ENCODE measurements at regions not wholly inside any gene's neighbourhood (a gene's known extent, or its start where the extent isn't known, plus 50 kb on each side); places are given as distances from the start of the nearest gene placed in this dataset.

- no peaks in the 10 kb centered on the region for H3K9me3 Mint-ChIP-seq (ENCODE audit: insufficient read depth)
- H3K4me2 ChIP-seq (replicated peaks; ENCODE audit: low read depth, low read length, poor library complexity, severe bottlenecking), result no peak overlapping the region
- POLR2A ChIA-PET, result no interaction called here
- DNase-seq (no peak), ATAC-seq (ENCODE audit: low read depth) (no peak)
- no peaks in the 10 kb centered on the region for H3K27me3 Mint-ChIP-seq
- no peak overlapping the region for H3K9ac ChIP-seq (ENCODE audit: low read length)
- no peak overlapping the region for H3K27ac ChIP-seq (ENCODE audit: low read length in 2 of 2)
- H4K20me1 ChIP-seq (ENCODE audit: control insufficient read depth, insufficient read depth, low read length, poor library complexity, severe bottlenecking), result no peaks in the 10 kb centered on the region
- intact Hi-C loops (cut with micrococcal nuclease), result no loop called here
- H3K4me3 Mint-ChIP-seq, result no peak overlapping the region
- no peaks in the 10 kb centered on the region for H3K79me2 ChIP-seq (ENCODE audit: control insufficient read depth, insufficient read depth, low read length)
- TF ChIP-seq CTCF (IDR thresholded peaks at IDR 0.05) (no peak), EZH2 (IDR thresholded peaks at IDR 0.05; ENCODE audit: borderline replicate concordance, insufficient read depth, low read depth, low read length, poor library complexity, severe bottlenecking) (no peak)
- no peaks in the 10 kb centered on the region for H3K27me3 ChIP-seq (replicated peaks in 1 of 4; ENCODE audit: control extremely low read depth in 1 of 4, control insufficient read depth in 3 of 4, insufficient read depth in 4 of 4, low read length in 3 of 4)
- WGBS (ENCODE audit: insufficient coverage), result no CpG with 5 or more reads among the region's 3 CpGs
- no peak overlapping the region for H3K27ac Mint-ChIP-seq
- CTCF ChIA-PET, result no interaction called here
- no peak overlapping the region for H3K4me3 ChIP-seq (ENCODE audit: control extremely low read depth in 1 of 5, extremely low read depth in 1 of 5, insufficient read depth in 1 of 5, low read depth in 2 of 5, low read length in 4 of 5)
- H2AFZ ChIP-seq (ENCODE audit: insufficient read depth, low read depth, low read length, poor library complexity, severe bottlenecking), result no peak overlapping the region
- H3K4me1 Mint-ChIP-seq, result no peaks in the 10 kb centered on the region
- H3K4me1 ChIP-seq (ENCODE audit: control insufficient read depth in 2 of 2, insufficient read depth in 2 of 2, low read length in 2 of 2), result no peaks in the 10 kb centered on the region
- H3K9me3 ChIP-seq (ENCODE audit: control extremely low read depth in 1 of 3, control insufficient read depth in 2 of 3, insufficient read depth in 1 of 3, low read length in 2 of 3), result no peaks in the 10 kb centered on the region
- H3K36me3 ChIP-seq (replicated peaks in 1 of 2; ENCODE audit: control extremely low read depth in 1 of 2, control insufficient read depth in 1 of 2, extremely low read depth in 1 of 2, insufficient read depth in 2 of 2, low read length in 1 of 2), result no peaks in the 10 kb centered on the region
Measured at GRCh38 chr4:96626023-96626422, 786.1 kb downstream of the PDHA2 start.

GRCh38 chr4:96630839-96631238 lies 790.9 kb downstream of the PDHA2 start:
- intact Hi-C loops (cut with micrococcal nuclease), result no loop called here
- no peaks in the 10 kb centered on the region for H3K79me2 ChIP-seq (ENCODE audit: control insufficient read depth, insufficient read depth, low read length)
- no peak overlapping the region for H3K27ac ChIP-seq (ENCODE audit: low read length in 2 of 2)
- no peaks in the 10 kb centered on the region for H3K4me1 Mint-ChIP-seq
- TF ChIP-seq CTCF (IDR thresholded peaks at IDR 0.05) (no peak), EZH2 (IDR thresholded peaks at IDR 0.05; ENCODE audit: borderline replicate concordance, insufficient read depth, low read depth, low read length, poor library complexity, severe bottlenecking) (no peak)
- H3K27me3 ChIP-seq (replicated peaks in 1 of 4; ENCODE audit: control extremely low read depth in 1 of 4, control insufficient read depth in 3 of 4, insufficient read depth in 4 of 4, low read length in 3 of 4), result no peaks in the 10 kb centered on the region
- H3K27ac Mint-ChIP-seq, result no peak overlapping the region
- H3K4me3 Mint-ChIP-seq, result no peak overlapping the region
- ChIA-PET CTCF (no interaction called here), POLR2A (no interaction called here)
- H3K9me3 ChIP-seq (ENCODE audit: control extremely low read depth in 1 of 3, control insufficient read depth in 2 of 3, insufficient read depth in 1 of 3, low read length in 2 of 3), result peaks cover 0 to 7% (median 0%) of the 10 kb centered on the region in 3 donors
- H3K4me3 ChIP-seq (ENCODE audit: control extremely low read depth in 1 of 5, extremely low read depth in 1 of 5, insufficient read depth in 1 of 5, low read depth in 2 of 5, low read length in 4 of 5), result no peak overlapping the region
- H3K36me3 ChIP-seq (replicated peaks in 1 of 2; ENCODE audit: control extremely low read depth in 1 of 2, control insufficient read depth in 1 of 2, extremely low read depth in 1 of 2, insufficient read depth in 2 of 2, low read length in 1 of 2), result no peaks in the 10 kb centered on the region
- no peaks in the 10 kb centered on the region for H3K27me3 Mint-ChIP-seq
- H3K9me3 Mint-ChIP-seq (ENCODE audit: insufficient read depth), result no peaks in the 10 kb centered on the region
- H3K4me2 ChIP-seq (replicated peaks; ENCODE audit: low read depth, low read length, poor library complexity, severe bottlenecking), result no peak overlapping the region
- no peaks in the 10 kb centered on the region for H3K4me1 ChIP-seq (ENCODE audit: control insufficient read depth in 2 of 2, insufficient read depth in 2 of 2, low read length in 2 of 2)
- no peak overlapping the region for H3K9ac ChIP-seq (ENCODE audit: low read length)
- no peaks in the 10 kb centered on the region for H4K20me1 ChIP-seq (ENCODE audit: control insufficient read depth, insufficient read depth, low read length, poor library complexity, severe bottlenecking)
- DNase-seq, result no peak
- H2AFZ ChIP-seq (ENCODE audit: insufficient read depth, low read depth, low read length, poor library complexity, severe bottlenecking), result no peak overlapping the region
- WGBS (ENCODE audit: insufficient coverage), result no CpG with 5 or more reads among the region's 2 CpGs
- ATAC-seq (ENCODE audit: low read depth), result no peak
